Central memory CD8-positive, alpha-beta T cell (primary cell): ENCODE measurements at regions not wholly inside any gene's neighbourhood (a gene's known extent, or its start where the extent isn't known, plus 50 kb on each side); places are given as distances from the start of the nearest gene placed in this dataset.

Source experiments
- ATAC-seq: fragments of 150-1000 bp; cut with Tn5 transposase; replicated peaks from 2 replicates; pipeline ENCODE4 v1.10.0; 2022; ENCODE audit warnings: mild to moderate bottlenecking, moderate FRiP score, moderate number of reproducible peaks; ENCODE audit not compliant: poor library complexity, severe bottlenecking; ENCODE audit errors: extremely low read depth
- DNase-seq, 2 donors: peaks; one replicate each; pipeline ENCODE4 v3.0.0; 2021; ENCODE audit warnings: low spot score in 2 of 2
- H3K27ac Mint-ChIP-seq: one replicate; pipeline ENCODE4 v1.8.0; 2022; ENCODE audit warnings: low read depth, mild to moderate bottlenecking, moderate library complexity, mixed read lengths
- H3K27me3 Mint-ChIP-seq: one replicate; pipeline ENCODE4 v1.8.0; 2022; ENCODE audit warnings: mixed read lengths
- H3K36me3 Mint-ChIP-seq: one replicate; pipeline ENCODE4 v1.8.0; 2022; ENCODE audit warnings: mild to moderate bottlenecking, moderate library complexity, mixed read lengths; ENCODE audit not compliant: insufficient read depth
- H3K4me1 Mint-ChIP-seq: one replicate; pipeline ENCODE4 v1.8.0; 2022; ENCODE audit warnings: mixed read lengths
- H3K4me3 Mint-ChIP-seq: one replicate; pipeline ENCODE4 v1.8.0; 2022; ENCODE audit warnings: mild to moderate bottlenecking, moderate library complexity, mixed read lengths
- H3K9me3 Mint-ChIP-seq: one replicate; pipeline ENCODE4 v1.8.0; 2022; ENCODE audit warnings: mixed read lengths

DNA sequence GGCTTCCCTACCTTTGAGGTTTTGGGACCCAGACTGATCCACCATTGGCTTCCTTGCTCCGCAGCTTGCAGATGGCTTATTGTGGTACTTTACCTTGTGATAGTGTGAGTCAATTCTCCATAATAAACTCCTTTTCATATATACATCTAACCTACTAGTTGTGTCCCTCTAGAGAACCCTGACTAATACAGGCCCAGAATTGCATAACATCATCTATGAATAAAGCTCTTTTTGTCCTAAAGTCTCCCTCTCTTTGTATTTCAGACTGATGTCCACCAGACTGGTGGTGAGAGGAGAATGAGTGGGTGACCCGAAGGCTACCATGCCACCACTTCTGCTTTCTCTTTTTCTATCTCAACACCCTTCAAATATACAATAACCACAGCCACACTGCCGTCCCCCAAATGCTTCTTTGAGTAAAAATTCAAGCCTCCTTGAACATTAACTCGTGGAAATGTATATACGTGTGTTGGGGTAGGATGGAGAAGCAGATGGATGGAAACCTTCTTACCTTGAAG is 265.7 kb downstream of the PTBP2 start:
- Mint-ChIP-seq H3K9me3 (no peaks in the 10 kb centered on the region), H3K4me1 (no peaks in the 10 kb centered on the region), H3K4me3 (no peak overlapping the region), H3K27me3 (peaks cover 21% of the 10 kb centered on the region), H3K36me3 (no peaks in the 10 kb centered on the region), H3K27ac (no peak overlapping the region)
- ATAC-seq: no peak
- no peak for DNase-seq

DNA sequence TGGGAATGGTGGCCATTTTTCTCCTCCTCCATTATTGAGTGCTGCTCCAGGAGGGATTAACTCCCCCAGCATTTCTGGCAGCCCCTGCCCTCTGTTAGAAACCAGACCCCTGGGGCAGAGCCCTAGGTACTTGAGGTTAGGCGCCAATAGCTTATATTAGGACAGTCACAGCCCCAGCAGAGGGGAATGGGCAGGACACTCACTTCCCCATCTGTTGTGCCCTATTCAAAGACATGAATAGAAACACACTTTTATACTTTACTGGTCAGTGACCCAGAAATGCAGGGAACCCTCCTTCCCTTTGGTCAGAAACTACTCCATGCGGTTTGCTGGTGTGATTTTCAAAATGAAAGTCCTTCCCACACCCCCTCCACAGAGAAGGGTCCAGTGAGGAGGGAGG is 267.7 kb downstream of the PTBP2 start:
- no peak for DNase-seq
- Mint-ChIP-seq H3K27me3 (peaks cover 37% of the 10 kb centered on the region), H3K27ac (no peak overlapping the region), H3K4me1 (no peaks in the 10 kb centered on the region), H3K4me3 (no peak overlapping the region), H3K9me3 (no peaks in the 10 kb centered on the region), H3K36me3 (no peaks in the 10 kb centered on the region)
- ATAC-seq: no peak

DNA sequence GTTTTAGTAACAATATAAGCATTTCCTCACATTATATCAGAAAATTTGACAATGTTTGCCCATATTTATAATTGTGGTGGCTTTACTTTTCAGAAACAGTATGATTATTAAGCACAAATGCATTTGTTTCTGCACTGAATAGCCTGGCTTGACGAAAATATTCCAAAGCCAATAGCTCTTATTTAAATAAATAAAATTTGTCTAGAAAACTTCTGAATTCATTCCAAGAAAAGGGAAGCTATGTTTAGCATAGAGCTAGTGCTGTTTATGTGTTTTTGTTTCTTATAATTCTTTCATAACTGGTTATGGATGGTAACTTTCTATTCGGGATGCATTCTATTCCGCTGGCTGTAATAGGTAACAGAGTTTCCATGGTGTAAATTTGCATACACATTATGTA is 268.6 kb downstream of the PTBP2 start:
- ATAC-seq (no peak), DNase-seq (no peak)
- no peaks in the 10 kb centered on the region for H3K9me3 Mint-ChIP-seq
- H3K36me3 Mint-ChIP-seq: no peaks in the 10 kb centered on the region
- H3K4me1 Mint-ChIP-seq: no peaks in the 10 kb centered on the region
- no peak overlapping the region for H3K4me3 Mint-ChIP-seq
- no peak overlapping the region for H3K27ac Mint-ChIP-seq
- H3K27me3 Mint-ChIP-seq: peaks cover 37% of the 10 kb centered on the region

GRCh38 chr1:96991261-96991660 is 269.7 kb downstream of the PTBP2 start:
- no peak for ATAC-seq
- no peak overlapping the region for H3K4me3 Mint-ChIP-seq
- DNase-seq: no peak
- no peaks in the 10 kb centered on the region for H3K4me1 Mint-ChIP-seq
- no peaks in the 10 kb centered on the region for H3K9me3 Mint-ChIP-seq
- peaks cover 37% of the 10 kb centered on the region for H3K27me3 Mint-ChIP-seq
- no peaks in the 10 kb centered on the region for H3K36me3 Mint-ChIP-seq
- no peak overlapping the region for H3K27ac Mint-ChIP-seq

DNA sequence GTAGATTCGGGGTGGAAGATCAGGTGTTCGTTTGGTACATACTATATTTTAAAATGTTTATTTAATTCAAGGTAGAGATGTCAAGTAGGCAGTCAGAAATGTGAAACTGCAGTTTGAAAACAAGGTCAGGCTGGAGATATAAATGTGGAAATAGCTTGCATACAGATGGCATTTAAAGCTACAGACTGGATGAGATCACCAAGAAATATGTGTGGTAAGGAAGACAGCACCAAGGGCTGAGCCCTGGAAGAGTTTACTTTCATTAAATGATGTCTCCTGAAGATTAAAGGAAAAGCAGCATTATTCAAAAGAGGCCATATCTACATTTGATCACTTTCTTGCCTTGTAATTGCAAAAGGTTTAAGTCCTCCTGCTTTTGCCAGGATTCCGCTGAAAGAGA is 271.3 kb downstream of the PTBP2 start:
- Mint-ChIP-seq H3K4me3 (no peak overlapping the region), H3K36me3 (no peaks in the 10 kb centered on the region), H3K9me3 (no peaks in the 10 kb centered on the region), H3K4me1 (no peaks in the 10 kb centered on the region), H3K27me3 (peaks cover 42% of the 10 kb centered on the region), H3K27ac (no peak overlapping the region)
- DNase-seq (no peak), ATAC-seq (no peak)

DNA sequence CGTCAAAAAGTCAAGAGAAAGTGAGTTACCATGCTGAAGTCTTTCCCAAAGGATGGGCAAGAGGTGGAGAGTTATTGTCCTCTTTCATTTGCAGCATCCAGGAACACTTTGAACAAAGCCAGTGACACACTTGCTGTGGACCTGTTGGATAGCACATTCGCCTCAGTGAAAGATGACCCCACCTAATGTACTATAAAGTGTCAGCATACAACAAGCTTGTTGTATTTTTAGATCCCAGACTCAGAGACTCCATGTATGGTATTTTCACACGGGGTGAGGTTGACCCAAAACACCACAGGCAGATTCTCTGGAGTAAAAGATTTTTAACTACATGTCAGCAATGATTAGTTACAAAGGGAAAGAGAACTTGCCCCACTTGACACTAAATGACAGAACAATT is 273.8 kb downstream of the PTBP2 start:
- H3K9me3 Mint-ChIP-seq: no peaks in the 10 kb centered on the region
- H3K27me3 Mint-ChIP-seq: peaks cover 29% of the 10 kb centered on the region
- no peaks in the 10 kb centered on the region for H3K4me1 Mint-ChIP-seq
- DNase-seq: no peak
- ATAC-seq: no peak
- H3K27ac Mint-ChIP-seq: no peak overlapping the region
- no peak overlapping the region for H3K4me3 Mint-ChIP-seq
- H3K36me3 Mint-ChIP-seq: no peaks in the 10 kb centered on the region

DNA sequence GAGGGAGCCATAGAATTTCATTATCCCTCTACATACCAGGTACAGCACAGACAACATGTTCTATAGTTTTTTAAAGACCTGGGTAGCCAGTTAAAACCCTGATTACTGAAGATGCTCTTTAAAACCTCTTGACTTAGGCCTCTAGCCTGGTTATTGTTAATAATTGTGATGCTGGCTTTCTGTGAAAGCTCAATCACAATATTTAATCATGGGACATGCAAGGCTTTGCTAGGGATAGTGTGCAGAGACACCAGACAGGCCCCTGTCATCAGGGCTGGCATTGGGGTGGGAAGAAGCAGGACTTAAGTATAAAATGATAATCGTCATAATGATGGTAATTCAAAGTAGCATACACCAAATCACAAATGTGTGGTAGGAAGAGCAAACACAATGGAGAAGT is 274.4 kb downstream of the PTBP2 start:
- H3K9me3 Mint-ChIP-seq: no peaks in the 10 kb centered on the region
- DNase-seq (no peak), ATAC-seq (no peak)
- H3K4me3 Mint-ChIP-seq: no peak overlapping the region
- no peak overlapping the region for H3K27ac Mint-ChIP-seq
- H3K36me3 Mint-ChIP-seq: no peaks in the 10 kb centered on the region
- H3K4me1 Mint-ChIP-seq: no peaks in the 10 kb centered on the region
- H3K27me3 Mint-ChIP-seq: peaks cover 29% of the 10 kb centered on the region

GRCh38 chr1:96997717-96998116 is 276.1 kb downstream of the PTBP2 start:
- H3K36me3 Mint-ChIP-seq: no peaks in the 10 kb centered on the region
- H3K4me1 Mint-ChIP-seq: no peaks in the 10 kb centered on the region
- peaks cover 23% of the 10 kb centered on the region for H3K27me3 Mint-ChIP-seq
- no peak for DNase-seq
- no peaks in the 10 kb centered on the region for H3K9me3 Mint-ChIP-seq
- H3K27ac Mint-ChIP-seq: no peak overlapping the region
- no peak for ATAC-seq
- no peak overlapping the region for H3K4me3 Mint-ChIP-seq

- no peaks in the 10 kb centered on the region for H3K4me1 Mint-ChIP-seq
- no peak for DNase-seq
- ATAC-seq: no peak
These were observed 276.9 kb downstream of the PTBP2 start for GRCh38 chr1:96998466-96998865.

GRCh38 chr1:96999191-96999590 is 277.6 kb downstream of the PTBP2 start:
- no peak overlapping the region for H3K4me3 Mint-ChIP-seq
- ATAC-seq (no peak), DNase-seq (no peak)
- no peaks in the 10 kb centered on the region for H3K9me3 Mint-ChIP-seq
- no peak overlapping the region for H3K27ac Mint-ChIP-seq
- H3K36me3 Mint-ChIP-seq: no peaks in the 10 kb centered on the region
- no peaks in the 10 kb centered on the region for H3K4me1 Mint-ChIP-seq
- peaks cover 27% of the 10 kb centered on the region for H3K27me3 Mint-ChIP-seq

More at GRCh38 chr1:96998466-96998865, 276.9 kb downstream of the PTBP2 start:
- Mint-ChIP-seq H3K27ac (no peak overlapping the region), H3K27me3 (peaks cover 23% of the 10 kb centered on the region), H3K4me3 (no peak overlapping the region), H3K36me3 (no peaks in the 10 kb centered on the region), H3K9me3 (no peaks in the 10 kb centered on the region)

DNA sequence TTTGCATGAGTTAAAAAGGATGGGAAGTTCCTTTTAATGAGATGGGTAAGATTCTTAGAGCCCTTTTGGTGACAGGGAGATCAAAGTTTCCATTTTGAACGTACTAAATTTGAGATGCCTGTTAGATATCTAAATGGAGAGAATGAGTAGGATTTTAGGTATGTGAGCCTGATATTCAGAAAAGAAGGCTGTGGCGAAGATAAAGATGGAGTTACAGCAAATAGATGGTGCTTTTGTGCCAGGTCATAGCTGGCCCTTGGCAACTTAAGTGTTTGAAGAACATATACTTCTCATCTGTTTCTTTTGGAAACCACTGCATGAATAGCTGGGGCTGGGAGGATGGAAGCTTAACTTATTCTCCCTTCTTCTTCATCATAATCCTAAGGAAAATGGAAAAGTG is 282.5 kb downstream of the PTBP2 start:
- ATAC-seq: no peak
- H3K4me3 Mint-ChIP-seq: no peak overlapping the region
- H3K27me3 Mint-ChIP-seq: peaks cover 27% of the 10 kb centered on the region
- no peak overlapping the region for H3K27ac Mint-ChIP-seq
- no peaks in the 10 kb centered on the region for H3K4me1 Mint-ChIP-seq
- H3K36me3 Mint-ChIP-seq: no peaks in the 10 kb centered on the region
- no peak for DNase-seq
- no peaks in the 10 kb centered on the region for H3K9me3 Mint-ChIP-seq

GRCh38 chr1:97004743-97005142 is 283.2 kb downstream of the PTBP2 start:
- Mint-ChIP-seq H3K27me3 (peaks cover 34% of the 10 kb centered on the region), H3K4me1 (no peaks in the 10 kb centered on the region), H3K4me3 (no peak overlapping the region), H3K27ac (no peak overlapping the region), H3K36me3 (no peaks in the 10 kb centered on the region), H3K9me3 (no peaks in the 10 kb centered on the region)
- no peak for ATAC-seq
- DNase-seq: no peak

GRCh38 chr1:97006044-97006661 is 284.6 kb downstream of the PTBP2 start:
- Mint-ChIP-seq H3K27ac (no peak overlapping the region), H3K36me3 (no peaks in the 10 kb centered on the region), H3K4me3 (no peak overlapping the region), H3K4me1 (no peaks in the 10 kb centered on the region), H3K27me3 (peaks cover 37% of the 10 kb centered on the region), H3K9me3 (no peaks in the 10 kb centered on the region)
- DNase-seq (no peak), ATAC-seq (no peak)
